Gastroesophageal sphincter (tissue), 4 donors: ENCODE measurements at regions not wholly inside any gene's neighbourhood (a gene's known extent, or its start where the extent isn't known, plus 50 kb on each side); places are given as distances from the start of the nearest gene placed in this dataset.
"Not testable (repeated sequence)": the region's sequence is repeated elsewhere in the genome, so short reads cannot be mapped to it uniquely, and the experiment has no call there.

Experiments used
- ATAC-seq: fragments of 150-250 bp; one replicate; pipeline ENCODE4 v1.9.1; 2016; ENCODE audit warnings: mild to moderate bottlenecking, moderate library complexity
- H3K27ac ChIP-seq, 4 donors: fragments of 200-600 bp; sonication (generic) in 3 of 4; 1 replicate in 3 of 4; 2 replicates in 1 of 4; pipeline ENCODE4 v1.5.1; 2016 to 2019
- H3K27me3 ChIP-seq: fragments of 200-600 bp; sonication (generic); one replicate; pipeline ENCODE4 v1.5.1; 2019
- H3K36me3 ChIP-seq, 2 donors: fragments of 200-600 bp; sonication (generic); one replicate each; pipeline ENCODE4 v1.5.1; 2019; ENCODE audit warnings: control low read depth in 1 of 2
- H3K4me1 ChIP-seq, 3 donors: fragments of 200-600 bp; sonication (generic); 1 replicate in 2 of 3; 2 replicates in 1 of 3; pipeline ENCODE4 v1.5.1; 2016 to 2019; ENCODE audit warnings: control low read depth in 2 of 3
- H3K4me3 ChIP-seq, 2 donors: fragments of 200-600 bp; sonication (generic); one replicate each; pipeline ENCODE4 v1.5.1; 2019; ENCODE audit warnings: mild to moderate bottlenecking in 1 of 2, moderate library complexity in 1 of 2
- H3K9me3 ChIP-seq, 3 donors: fragments of 200-600 bp; sonication (generic); one replicate each; pipeline ENCODE4 v1.5.1; 2017 to 2019; ENCODE audit warnings: control low read depth in 2 of 3
- CTCF ChIP-seq, 4 experiments: fragments of 200-600 bp in 2 of 4; fragments of 450-650 bp in 2 of 4; sonication (generic) in 1 of 4; IDR thresholded peaks; one replicate each; pipeline ENCODE4 v1.5.1; 2017 to 2019; ENCODE audit warnings: antibody characterized with exemption in 4 of 4, mild to moderate bottlenecking in 2 of 4, moderate library complexity in 2 of 4
- EP300 ChIP-seq: sonication (generic); formaldehyde crosslinking; IDR thresholded peaks from one replicate; pipeline ENCODE4 v1.6.1; 2017; ENCODE audit warnings: antibody characterized with exemption, mild to moderate bottlenecking
- POLR2A ChIP-seq, 2 donors: fragments of 450-650 bp; IDR thresholded peaks; one replicate each; pipeline ENCODE4 v1.6.1; 2017; ENCODE audit warnings: antibody characterized with exemption in 2 of 2, mild to moderate bottlenecking in 2 of 2, moderate library complexity in 1 of 2
- POLR2AphosphoS5 ChIP-seq: sonication (generic); formaldehyde crosslinking; IDR thresholded peaks from one replicate; pipeline ENCODE4 v1.6.1; 2017; ENCODE audit warnings: antibody characterized with exemption
- WGBS, 2 donors: methylation state at CpG; one replicate each; pipeline ENCODE4 v1.1.5; 2018; ENCODE audit warnings: low coverage in 1 of 2; 5-methylcytosine and 5-hydroxymethylcytosine counted together

GRCh38 chr6:112680091-112680490 is 333.0 kb downstream of the RFPL4B start:
- Histone ChIP-seq H3K27me3 (no peaks in the 10 kb centered on the region), H3K27ac (no peak overlapping the region), H3K9me3 (no peaks in the 10 kb centered on the region), H3K36me3 (no peaks in the 10 kb centered on the region), H3K4me3 (no peak overlapping the region), H3K4me1 (peaks cover 0 to 5% (median 0%) of the 10 kb centered on the region in 3 donors)
- no peak for ATAC-seq
- TF ChIP-seq POLR2AphosphoS5 (no peak), EP300 (no peak), CTCF (IDR thresholded peaks at IDR 0.05) (no peak), POLR2A (IDR thresholded peaks at IDR 0.05) (no peak)

- 89 to 90% methylated on average over 5 of the region's 5 CpGs for WGBS, 2 donors
- no peak overlapping the region for H3K27ac ChIP-seq
- no peaks in the 10 kb centered on the region for H3K9me3 ChIP-seq
- no peaks in the 10 kb centered on the region for H3K27me3 ChIP-seq
- H3K4me1 ChIP-seq = peaks cover 0 to 5% (median 0%) of the 10 kb centered on the region in 3 donors
- no peak for TF ChIP-seq POLR2AphosphoS5
- TF ChIP-seq EP300 = no peak
- no peak for TF ChIP-seq POLR2A (IDR thresholded peaks at IDR 0.05)
- no peak for TF ChIP-seq CTCF (IDR thresholded peaks at IDR 0.05)
- ATAC-seq = no peak
- H3K36me3 ChIP-seq = no peaks in the 10 kb centered on the region
- H3K4me3 ChIP-seq = no peak overlapping the region
Measured at GRCh38 chr6:112682071-112682470, 334.9 kb downstream of the RFPL4B start.

GRCh38 chr6:112683106-112683505 is 336.0 kb downstream of the RFPL4B start:
- no peaks in the 10 kb centered on the region for H3K27me3 ChIP-seq
- no peaks in the 10 kb centered on the region for H3K9me3 ChIP-seq
- no peak overlapping the region for H3K27ac ChIP-seq
- no peak for ATAC-seq
- peaks cover 0 to 5% (median 0%) of the 10 kb centered on the region in 3 donors for H3K4me1 ChIP-seq
- H3K36me3 ChIP-seq = no peaks in the 10 kb centered on the region
- H3K4me3 ChIP-seq = no peak overlapping the region
- WGBS, 2 donors = 74 to 100% methylated on average over 2 of the region's 2 CpGs
- TF ChIP-seq CTCF (IDR thresholded peaks at IDR 0.05) (no peak), POLR2A (IDR thresholded peaks at IDR 0.05) (no peak), EP300 (no peak), POLR2AphosphoS5 (no peak)

- H3K4me3 ChIP-seq = no peak overlapping the region
- WGBS, 2 donors = 11 to 14% methylated on average over 3 of the region's 3 CpGs
- TF ChIP-seq POLR2AphosphoS5 (peak; percentile 29), POLR2A (IDR thresholded peaks at IDR 0.05) (no peak)
- H3K4me1 ChIP-seq = peaks cover 0 to 5% (median 0%) of the 10 kb centered on the region in 3 donors
- no peak overlapping the region for H3K27ac ChIP-seq
- H3K9me3 ChIP-seq = no peaks in the 10 kb centered on the region
- H3K36me3 ChIP-seq = no peaks in the 10 kb centered on the region
- H3K27me3 ChIP-seq = no peaks in the 10 kb centered on the region
- ATAC-seq = no peak
Measured at GRCh38 chr6:112683926-112684325, 336.8 kb downstream of the RFPL4B start.

GRCh38 chr6:112685521-112686220 is 338.5 kb downstream of the RFPL4B start:
- WGBS, 2 donors = 89 to 91% methylated on average over 5 to 15 of the region's 15 CpGs
- not testable (repeated sequence) for H3K4me3 ChIP-seq, ATAC-seq, H3K27ac ChIP-seq, H3K27me3 ChIP-seq, H3K9me3 ChIP-seq, H3K36me3 ChIP-seq
- H3K4me1 ChIP-seq = peaks cover 0 to 12% (median 3%) of the 10 kb centered on the region in 3 donors

- not testable (repeated sequence) for ATAC-seq
Measured at GRCh38 chr6:112688487-112689165, 341.5 kb downstream of the RFPL4B start.

GRCh38 chr6:112689183-112689858 is 342.2 kb downstream of the RFPL4B start:
- not testable (repeated sequence) for ATAC-seq, H3K27ac ChIP-seq, H3K27me3 ChIP-seq, H3K9me3 ChIP-seq, H3K4me3 ChIP-seq, H3K36me3 ChIP-seq
- WGBS, 2 donors = 100% methylated on average over 1 of the region's 56 CpGs; no CpG with 5 or more reads in 1 of the 2 donors
- peaks cover 0 to 14% (median 9%) of the 10 kb centered on the region in 3 donors for H3K4me1 ChIP-seq

More at GRCh38 chr6:112688487-112689165, 341.5 kb downstream of the RFPL4B start:
- H3K4me3 ChIP-seq, H3K9me3 ChIP-seq, H3K27me3 ChIP-seq, H3K36me3 ChIP-seq, H3K27ac ChIP-seq: not testable (repeated sequence)
- H3K4me1 ChIP-seq = peaks cover 0 to 18% (median 9%) of the 10 kb centered on the region in 3 donors
- 71 to 88% methylated on average over 5 to 15 of the region's 24 CpGs for WGBS, 2 donors
